Suppressor macrophage (primary cell): ENCODE measurements at regions not wholly inside any gene's neighbourhood (a gene's known extent, or its start where the extent isn't known, plus 50 kb on each side); places are given as distances from the start of the nearest gene placed in this dataset.

Source experiments
- DNase-seq, 4 experiments: peaks; one replicate each; pipeline ENCODE4 v3.0.0-alpha.2; 2020 to 2022

DNA sequence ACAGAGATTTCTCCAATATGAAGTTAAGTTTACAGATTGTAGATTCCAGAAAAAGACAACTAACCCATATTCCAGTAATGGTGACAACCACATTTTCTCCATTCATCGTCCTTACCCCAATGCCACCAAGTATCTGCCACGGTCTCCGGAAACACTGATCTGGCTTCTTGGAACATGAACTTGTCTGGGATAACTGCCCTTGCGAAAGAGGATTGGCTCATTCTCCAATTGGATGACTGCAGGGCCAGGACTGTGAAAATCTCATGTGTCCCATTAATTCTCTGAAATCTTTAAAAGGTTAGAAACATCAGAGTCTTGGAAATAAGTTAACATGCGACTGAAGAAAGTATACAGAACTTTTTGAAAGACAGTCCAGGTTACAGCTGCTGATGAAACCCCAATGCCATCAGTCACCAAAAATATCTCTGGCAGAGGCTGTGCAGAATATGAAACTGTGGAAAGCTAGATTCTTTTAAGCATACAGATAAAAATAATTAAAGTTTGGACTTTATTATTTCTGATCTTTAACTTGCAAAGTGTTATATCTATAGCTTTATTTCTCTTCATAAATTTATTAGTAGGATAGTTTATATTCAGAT, 496.9 kb downstream of the PPARGC1A start:
- DNase-seq, result no peak

DNA sequence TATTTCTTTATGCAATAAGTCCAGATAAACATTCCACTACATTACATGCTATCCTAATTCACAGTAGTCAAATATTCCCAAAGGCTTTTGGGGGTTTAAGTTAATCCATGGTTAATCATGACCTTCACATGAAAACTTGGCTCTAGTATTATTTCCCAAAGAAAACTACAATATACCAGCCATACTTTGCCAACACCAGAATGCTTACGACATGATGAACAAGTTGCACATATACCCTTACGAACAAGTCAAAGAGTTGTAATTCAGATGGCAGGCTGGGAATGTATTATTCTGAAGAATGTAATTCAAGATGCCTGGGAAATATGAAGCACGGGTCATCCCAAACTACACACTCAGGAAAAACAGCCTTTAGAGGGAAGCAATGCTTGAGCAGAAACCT, 499.6 kb downstream of the PPARGC1A start:
- DNase-seq, result no peak

DNA sequence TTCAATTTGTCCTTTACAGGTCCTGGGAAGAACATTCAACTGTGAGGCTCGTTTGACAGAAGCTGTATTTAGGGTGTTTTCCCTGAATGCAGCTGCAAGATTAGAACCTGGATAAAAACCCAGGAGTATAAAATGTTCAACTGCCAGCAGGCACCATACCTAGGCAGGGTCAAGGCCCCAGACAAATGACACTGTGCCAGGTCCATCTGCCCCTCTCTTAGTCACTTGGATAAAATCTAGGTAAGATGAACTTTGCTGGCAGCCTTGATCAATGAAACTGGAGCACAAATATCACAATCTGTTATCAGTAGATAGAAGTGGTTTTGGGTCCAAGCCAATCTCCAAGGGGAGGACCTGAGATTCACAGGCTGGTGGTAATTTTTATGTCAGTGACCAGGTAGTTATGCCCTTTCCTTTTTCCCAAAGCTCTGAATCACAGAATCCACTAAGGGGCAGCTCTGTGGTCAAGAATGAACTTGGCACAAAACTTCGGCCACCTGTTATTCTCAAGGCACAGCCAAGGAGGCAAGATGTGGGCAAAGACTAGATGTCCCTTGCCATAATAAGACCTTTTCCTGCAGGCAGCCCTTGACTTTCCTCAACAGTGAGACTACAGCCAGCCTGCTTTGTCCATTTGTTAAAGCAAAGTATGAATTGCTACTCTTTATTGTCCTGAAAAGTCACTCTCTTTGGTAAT, 501.0 kb downstream of the PPARGC1A start:
- no peak for DNase-seq

DNA sequence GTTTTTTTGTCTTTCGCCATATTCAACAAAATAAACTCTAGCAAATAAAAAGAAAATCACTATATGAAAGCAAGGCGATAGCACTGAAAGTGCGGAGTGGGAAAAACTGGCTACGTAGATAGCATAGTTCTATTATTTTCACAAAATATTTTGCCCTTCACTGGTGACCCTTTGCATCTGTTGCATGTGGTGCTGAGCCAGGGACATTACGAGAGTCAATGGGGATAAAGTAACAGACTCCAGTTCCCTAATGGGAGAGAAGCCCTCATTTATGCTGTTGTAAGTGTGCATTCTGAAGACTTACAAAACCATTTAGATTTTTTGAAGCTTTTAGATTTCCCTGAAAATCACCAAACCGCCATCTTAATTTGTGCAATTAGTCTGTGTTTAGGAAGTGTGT, 501.6 kb downstream of the PPARGC1A start:
- no peak for DNase-seq

DNA sequence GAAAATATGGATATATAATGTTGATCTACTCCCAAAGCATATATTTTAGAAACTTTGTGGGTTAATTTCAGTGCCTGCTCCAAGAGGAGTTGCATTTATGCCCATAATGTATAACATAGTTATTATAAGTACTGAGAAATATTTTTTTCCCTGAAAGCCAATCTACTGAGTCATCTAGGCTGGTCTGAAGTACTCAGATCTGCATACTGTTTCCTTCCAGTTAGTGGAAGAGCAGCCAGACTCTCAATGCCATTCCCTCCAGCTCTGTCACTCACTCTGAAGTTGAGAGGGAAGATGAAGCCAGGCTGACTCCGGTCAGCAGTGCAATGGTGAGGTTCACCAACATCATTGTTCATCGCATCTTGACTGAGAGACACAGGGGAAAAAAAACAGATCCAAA, 505.1 kb downstream of the PPARGC1A start:
- no peak for DNase-seq

DNA sequence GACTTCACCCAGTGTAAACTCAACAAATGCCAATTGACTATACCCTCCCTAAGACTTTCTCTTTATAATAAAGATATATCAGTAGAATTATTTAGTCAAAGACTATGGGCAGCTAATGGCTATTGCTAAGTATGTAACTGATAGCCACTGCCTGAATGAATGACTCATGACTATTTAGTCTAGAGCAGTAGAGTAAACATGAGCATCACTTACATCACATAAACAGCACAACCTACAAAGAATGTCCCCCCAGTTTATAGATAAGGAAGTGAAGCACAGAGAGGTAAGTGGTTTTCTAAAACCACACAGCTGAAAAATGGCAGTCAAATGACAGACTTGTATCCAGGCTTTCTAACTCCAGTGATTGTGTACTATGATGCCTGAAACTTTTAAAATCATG, 507.0 kb downstream of the PPARGC1A start:
- DNase-seq, result no peak

DNA sequence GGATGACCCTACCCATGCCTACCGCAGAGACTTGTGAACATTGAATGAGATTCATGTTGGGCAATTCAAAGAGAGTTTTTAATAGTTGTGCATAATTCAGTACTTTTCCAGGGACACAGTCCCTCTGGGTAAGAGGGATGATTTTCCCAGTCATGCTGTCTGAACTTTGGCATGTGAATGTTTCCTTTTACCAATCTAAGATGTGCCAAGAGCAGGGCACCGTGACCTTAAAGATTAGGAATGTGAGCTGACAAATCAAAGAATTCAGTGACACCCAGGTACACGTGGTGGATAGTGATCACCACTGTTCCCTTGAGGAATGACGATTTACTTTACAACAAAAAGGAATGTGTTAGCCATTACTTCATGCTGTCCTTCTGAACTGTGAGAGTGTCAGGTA, 515.6 kb downstream of the PPARGC1A start:
- DNase-seq, result no peak

DNA sequence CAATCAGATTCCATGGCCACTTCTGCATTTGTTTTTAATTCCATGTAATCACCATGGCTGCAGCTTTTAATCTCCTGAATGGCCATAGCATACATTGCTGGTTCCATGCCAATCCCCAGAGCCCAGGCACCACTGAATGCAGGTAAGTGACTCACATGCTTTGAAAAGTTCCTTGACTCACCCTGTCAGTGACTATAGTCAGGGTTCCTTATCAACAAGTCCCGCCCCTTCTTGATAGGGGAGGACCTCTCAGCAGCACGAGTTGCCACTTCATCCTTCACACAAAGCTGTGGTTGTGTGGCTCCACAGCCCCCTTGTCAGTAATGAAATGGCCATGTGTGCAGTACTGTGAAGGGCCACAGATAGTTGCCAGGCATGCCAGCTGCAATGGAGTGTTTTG, 516.6 kb downstream of the PPARGC1A start:
- no peak for DNase-seq

DNA sequence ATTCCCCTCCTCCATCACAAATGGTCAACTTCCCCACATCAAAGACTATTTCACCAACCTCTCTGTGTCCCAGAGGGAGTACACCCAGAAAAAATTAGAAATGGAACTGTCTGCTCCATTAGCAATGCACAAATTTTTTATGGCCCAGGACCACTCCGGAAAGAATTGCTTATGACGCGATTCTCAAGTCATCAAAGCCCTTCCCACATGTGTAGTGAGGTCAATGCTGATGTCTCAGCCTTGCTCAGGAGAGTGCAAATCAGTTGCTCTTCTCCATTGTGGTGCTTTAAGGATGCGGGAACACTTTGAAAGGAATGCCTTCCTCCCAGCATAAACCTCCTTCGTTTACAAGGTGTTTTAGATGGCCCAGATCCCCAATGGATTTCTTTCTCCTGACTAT, 518.3 kb downstream of the PPARGC1A start:
- DNase-seq, result no peak

DNA sequence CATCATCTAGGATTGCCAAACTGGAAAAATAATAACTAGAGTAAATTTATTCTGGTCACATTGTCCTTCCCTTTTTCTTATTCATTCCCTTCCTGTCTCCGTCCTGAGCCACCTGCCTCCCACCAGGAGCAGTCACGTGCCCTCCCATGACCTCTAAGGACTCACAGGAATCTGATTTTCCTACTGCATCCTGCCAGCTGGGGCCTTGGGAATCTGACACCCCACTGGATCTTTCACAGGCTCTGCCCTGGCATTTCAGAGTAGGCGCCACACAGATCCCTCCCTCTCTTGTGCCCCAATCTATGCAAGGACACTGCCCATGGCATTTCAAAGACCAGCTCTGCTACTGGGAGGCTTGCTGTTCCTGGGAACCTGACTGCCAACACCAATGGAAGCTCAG, 520.5 kb downstream of the PPARGC1A start:
- DNase-seq, result no peak

DNA sequence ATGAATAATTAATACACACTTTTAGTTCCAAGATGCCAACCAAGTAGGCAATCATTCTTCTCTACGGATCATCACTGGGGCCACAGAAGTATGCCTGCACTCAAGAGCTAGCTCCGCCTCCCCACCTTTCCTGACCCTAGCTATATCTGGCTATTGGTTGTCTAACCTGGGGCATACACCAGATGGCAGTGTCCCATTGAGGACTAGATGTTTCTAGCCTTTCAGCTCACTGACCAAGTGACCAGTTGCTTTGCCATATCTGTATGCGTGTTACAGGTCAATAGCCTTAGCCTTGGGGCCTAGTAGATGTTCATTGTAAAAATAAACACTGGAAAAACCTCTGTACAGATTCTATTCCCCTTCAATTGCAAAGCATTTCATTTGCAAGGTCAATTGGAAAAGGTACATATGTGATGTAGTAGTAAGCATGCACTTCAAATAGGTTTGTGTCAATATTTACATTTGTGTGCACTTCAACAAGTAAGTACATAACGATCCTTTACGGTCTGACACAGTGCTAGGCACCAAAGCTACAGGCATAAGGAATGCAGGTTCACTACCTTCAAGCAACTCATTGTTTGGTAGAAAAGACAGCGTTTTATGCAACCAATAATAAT, 521.7 kb downstream of the PPARGC1A start:
- peak in 2 of 4 experiments; percentile 9 to 19 for DNase-seq

DNA sequence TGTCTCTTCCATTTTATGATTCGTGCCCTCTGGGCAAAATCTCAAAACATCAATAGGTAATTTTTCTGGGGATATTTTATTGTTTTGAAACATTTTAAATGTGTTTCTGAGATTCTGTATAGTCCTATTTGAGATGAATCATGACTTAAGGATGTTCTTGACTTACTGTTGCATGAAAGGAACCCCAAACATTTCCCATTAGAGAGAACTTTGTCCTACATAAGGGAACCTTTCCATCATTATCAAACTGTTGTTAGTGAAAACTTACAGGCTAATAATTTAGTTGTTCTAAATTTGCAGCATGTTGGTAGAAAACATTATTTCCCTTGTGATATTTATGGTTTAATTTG, 523.3 kb downstream of the PPARGC1A start:
- no peak for DNase-seq

DNA sequence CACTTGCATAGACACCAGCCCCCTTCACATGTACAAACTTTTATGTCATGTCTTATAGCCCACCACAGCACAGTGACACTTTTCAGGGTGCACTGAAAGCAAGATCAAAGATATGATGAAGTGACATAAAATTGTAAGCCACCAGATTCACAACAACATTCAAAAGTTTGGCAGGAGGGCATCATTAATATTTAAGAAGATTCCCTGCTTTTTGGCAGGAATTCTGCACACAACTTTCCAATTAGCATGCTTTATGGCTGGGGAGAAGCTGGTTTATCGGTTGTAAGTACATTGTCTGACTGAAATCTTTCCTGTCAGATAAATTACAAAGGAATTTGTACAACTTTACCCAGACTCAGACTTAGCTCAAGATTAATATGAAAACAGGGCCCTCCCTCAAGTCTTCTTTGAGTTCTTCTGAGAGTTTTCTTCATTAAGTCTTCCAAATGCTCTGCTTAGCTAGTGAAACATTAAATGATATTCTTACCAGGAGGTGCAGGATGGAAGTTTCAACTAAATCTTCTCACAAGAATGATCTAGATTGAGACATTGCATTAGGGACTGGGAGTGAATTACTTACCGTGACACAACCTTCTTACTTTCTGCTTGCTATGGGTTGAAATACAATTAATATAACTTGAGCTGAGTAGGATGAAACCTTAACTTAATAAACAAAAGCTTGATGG, 523.8 kb downstream of the PPARGC1A start:
- no peak for DNase-seq

DNA sequence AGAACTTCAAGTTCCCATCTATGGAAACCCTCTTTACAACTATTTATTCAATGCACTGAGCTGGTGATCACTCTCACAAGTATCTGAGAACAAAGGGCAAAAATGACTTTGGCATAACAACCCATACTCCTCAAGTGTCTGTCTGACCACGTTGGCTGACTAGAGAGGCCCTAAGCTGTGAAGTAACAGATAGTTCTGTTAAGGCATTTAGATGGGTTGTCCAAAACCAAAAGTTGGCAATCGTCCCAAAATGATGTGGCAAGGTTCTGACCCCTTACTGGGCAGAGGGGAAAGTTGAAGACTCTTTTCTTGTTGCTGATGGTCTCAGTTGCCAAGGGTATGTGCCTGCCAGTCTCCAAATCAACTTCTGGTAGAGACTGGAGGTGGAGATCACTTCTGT, 524.8 kb downstream of the PPARGC1A start:
- no peak for DNase-seq

DNA sequence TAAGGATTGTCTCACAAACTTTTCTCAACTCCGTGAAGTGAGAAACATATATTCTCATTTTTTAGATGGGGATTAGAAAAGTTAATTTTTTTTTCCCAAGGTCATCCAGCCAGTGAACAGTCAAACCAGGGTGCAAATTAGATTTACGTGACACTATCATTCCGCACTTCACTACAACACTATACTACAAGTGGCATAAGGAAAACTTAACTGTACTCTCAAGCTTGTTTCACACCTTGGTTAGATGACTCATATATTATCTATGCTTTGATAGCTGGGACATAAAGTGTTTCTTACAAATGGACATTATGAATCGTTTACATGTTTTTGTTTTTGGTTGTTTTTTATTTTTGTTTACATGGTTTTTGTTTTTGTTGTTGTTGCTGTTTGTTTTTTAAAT, 525.7 kb downstream of the PPARGC1A start:
- no peak for DNase-seq

DNA sequence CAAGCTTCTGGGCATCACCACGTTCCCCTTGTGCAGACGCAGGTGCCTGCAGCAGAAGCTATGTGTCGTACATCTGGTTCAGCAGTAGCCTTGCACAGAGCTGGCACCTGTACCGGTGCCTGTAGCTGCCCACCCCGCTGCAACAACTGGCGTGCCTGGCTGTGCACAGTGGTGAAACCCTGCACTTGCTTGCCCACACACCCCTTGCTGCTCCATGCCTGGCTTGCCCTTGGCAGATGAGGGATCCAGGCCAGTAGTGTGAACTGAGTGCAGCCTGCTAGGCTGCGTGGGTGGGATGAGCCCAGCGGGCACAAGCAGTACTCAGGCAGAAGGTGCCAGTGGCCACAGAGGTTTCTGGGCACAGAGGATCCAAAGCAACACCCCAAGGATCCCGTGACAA, 528.4 kb downstream of the PPARGC1A start:
- DNase-seq, result no peak

DNA sequence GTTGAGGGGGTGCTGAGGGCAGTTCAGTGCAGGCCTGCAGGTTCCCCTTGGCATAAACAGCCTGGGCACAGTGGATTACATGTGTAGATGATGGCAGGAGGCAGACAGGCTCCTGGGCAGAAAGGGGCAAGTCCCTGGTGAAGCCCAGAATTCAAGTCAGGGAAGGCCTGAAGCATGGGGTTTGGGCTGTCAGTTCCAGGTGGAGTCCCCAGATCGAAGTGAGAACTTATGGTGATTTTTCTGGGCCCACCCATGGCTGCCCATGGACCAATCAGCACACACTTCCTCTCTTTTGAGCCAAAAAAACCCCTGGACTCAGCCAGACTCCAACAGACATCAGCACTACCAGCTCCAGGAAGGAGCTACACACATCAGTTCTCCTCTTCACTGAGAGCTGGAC, 529.1 kb downstream of the PPARGC1A start:
- no peak for DNase-seq

DNA sequence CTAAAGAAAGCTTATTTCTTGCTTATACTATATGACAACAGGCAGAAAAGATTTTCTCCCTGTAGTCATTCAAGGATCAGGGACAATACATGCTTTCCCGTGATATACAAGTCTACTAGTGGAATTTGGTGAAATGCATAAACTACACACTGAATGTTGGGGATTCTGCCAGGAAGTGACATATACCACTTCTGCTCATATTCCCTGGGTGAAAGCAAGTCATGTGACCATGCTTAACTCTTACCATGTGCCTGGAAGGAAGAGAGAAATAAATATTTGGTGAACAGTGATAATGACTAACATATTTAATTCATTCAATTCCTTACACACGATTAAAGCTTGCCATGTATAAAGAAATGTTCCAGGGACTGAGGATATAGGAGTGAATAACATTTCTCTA, 534.6 kb downstream of the PPARGC1A start:
- no peak for DNase-seq

DNA sequence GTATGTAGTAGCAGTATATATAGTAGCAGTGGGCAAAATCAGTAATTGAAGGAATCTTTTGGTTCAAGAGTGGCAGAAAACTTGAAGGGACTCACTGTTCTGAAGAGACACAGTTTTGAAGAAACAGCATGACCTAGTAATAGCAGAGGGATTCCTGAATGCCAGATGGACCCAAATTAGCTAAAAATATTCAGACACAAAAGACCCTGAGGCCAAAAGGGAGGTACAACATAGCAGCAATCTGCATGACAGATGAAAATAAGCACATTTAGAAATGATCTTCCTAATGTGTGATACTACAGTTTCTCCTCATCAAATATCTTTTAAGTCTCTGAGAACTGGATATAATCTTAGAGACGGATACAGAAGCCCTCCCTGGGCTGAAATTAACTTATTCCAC, 536.6 kb downstream of the PPARGC1A start:
- DNase-seq, result no peak

DNA sequence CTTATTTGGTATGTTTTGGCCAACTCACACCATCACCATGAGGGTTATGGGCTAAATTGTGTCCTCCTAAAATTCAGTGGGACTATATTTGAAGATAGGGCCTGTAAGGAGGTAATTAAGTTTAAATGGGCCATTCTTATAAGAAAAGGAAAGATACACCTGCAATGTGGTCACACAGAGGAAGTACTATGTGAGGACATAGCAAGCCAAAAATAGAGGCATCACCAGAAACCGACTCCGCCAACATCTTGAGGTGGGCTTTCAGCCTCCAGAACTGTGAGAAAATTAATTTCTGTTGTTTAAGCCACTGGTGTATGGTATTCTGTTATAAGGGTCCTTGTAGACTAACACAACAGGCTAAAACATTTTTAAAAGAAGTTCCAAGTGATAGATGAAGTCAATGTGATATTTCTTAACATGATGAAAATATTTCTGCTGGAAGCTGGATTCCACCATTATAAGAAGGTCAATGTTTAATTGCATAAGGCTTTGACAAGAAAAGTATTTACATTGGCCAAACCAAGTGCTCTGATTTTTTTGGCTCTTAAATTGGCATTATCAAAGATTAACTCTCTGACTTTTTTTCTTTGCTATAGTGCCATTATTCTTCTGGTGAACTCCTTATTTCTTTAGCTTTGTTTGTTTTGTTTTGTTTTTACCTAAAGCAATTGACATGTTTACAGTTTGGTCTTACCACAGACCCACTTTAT, 540.9 kb downstream of the PPARGC1A start:
- no peak for DNase-seq

DNA sequence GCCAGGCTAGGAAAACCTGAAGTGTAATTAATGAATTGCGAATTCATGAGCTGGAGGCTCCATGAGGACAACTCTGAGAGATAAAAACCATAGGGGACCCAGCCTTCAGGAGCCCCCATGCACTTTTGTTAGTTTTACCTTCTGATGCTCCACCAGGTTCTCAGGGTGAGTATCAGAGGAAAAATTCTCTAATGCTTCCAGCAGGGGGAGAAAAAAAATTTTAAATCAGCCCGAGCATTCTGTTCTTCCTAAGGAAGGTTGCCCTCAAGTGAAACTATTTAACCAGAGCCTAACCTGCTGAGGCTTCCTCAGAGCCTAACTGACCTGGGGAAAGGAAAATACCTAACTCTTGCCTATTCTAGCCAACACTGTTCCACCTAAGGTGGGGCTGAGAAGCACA, 552.6 kb downstream of the PPARGC1A start:
- DNase-seq, result no peak

DNA sequence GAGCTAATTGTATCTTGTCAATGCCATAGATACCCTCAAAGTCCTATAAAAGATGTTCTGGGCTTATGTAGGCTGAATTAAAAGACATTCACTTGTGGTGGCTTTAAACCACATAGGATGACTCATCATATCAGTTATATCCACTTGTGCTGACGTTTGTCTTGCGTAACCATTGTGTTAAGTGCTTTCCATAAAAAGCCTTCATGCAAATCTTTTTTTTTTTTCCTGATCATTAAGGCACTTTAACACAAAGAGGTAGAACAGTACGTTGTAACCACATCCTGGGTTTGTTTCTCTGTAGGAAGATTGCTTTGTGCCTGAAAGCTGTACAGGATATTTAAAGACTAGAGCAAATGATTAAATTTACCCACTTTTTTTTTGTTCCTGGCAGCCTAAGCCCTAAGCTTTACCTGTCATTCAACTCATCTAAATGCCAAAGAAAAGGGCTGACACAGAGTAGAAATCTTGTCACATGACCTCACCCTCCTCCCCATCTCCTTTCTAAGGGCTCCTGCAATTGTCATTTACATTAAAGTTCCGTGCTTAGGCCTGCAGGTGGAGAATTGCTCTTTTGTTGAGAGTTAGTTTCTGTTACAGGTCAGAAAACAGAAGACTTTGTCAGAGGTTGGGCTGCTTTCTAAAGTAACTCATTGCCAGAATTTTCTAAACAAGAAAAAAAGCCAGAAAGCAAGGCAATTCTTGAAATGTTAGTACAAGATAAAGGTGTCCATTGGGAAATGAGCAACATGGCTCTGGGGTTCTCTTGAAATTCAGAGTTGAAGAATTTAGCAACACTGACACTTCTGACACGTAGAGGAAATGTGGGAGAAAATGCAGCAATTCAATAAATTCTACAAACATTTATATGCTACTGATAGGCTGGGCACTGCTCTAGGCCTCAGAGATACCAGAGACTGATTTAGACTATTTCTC, 555.6 kb downstream of the PPARGC1A start:
- peak; percentile 58 to 88 (median 76) for DNase-seq
